Tibial artery (tissue), 4 donors: ENCODE measurements at regions not wholly inside any gene's neighbourhood (a gene's known extent, or its start where the extent isn't known, plus 50 kb on each side); places are given as distances from the start of the nearest gene placed in this dataset.

Experiments used
- DNase-seq, 2 donors: peaks; one replicate each; pipeline ENCODE4 v3.0.0-alpha.2; 2019
- H3K27ac ChIP-seq, 2 donors: fragments of 200-600 bp; sonication (generic) in 1 of 2; 1 replicate in 1 of 2; 2 replicates in 1 of 2; pipeline ENCODE4 v1.5.1; 2018 to 2019; ENCODE audit warnings: mild to moderate bottlenecking in 1 of 2
- H3K27me3 ChIP-seq, 2 donors: fragments of 200-600 bp; sonication (generic) in 1 of 2; one replicate each; pipeline versions ENCODE4 v1.5.1 to v1.6.0; 2016 to 2019
- H3K36me3 ChIP-seq, 3 donors: fragments of 200-600 bp; sonication (generic) in 2 of 3; one replicate each; pipeline ENCODE4 v1.5.1; 2016 to 2019; ENCODE audit warnings: mild to moderate bottlenecking in 2 of 3
- H3K4me1 ChIP-seq, 4 donors: fragments of 200-600 bp; sonication (generic) in 2 of 4; 1 replicate in 3 of 4; 2 replicates in 1 of 4; pipeline ENCODE4 v1.5.1; 2016 to 2019
- H3K4me3 ChIP-seq, 2 donors: fragments of 200-600 bp; sonication (generic) in 1 of 2; 1 replicate in 1 of 2; 2 replicates in 1 of 2; pipeline ENCODE4 v1.5.1; 2018 to 2019; ENCODE audit warnings: mild to moderate bottlenecking in 2 of 2
- H3K9me3 ChIP-seq, 3 donors: fragments of 200-600 bp; sonication (generic) in 1 of 3; one replicate each; pipeline ENCODE4 v1.5.1; 2016 to 2019
- CTCF ChIP-seq, 2 experiments: fragments of 200-600 bp in 1 of 2; fragments of 450-650 bp in 1 of 2; IDR thresholded peaks; one replicate each; pipeline ENCODE4 v1.5.1; 2017 to 2019; ENCODE audit warnings: antibody characterized with exemption in 2 of 2, mild to moderate bottlenecking in 1 of 2, moderate library complexity in 1 of 2
- intact Hi-C: fragments of 100-400 bp; cut with DNase I; formaldehyde crosslinking; loops from one replicate; pipeline ENCODE4 v1.15.0; 2023; ENCODE audit warnings: low total_unique reads

DNA sequence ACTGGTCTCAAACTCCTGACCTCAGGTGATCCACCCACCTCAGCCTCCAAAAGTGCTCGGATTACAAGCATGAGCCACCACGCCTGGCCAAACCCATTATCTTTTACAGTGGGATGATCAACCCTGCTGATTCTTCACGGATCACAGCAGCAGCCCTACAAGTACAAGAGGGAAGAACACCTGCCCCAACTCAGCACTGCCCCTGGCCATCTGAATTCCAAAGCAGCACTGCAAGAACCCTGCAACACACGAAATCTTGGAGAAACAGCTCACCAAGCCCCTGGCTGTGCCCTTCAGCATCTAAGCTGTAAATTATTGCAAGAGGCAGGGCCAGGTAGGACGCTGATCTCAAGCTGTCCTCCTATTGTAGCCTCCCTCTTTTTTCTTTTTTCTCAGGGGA, 54.5 kb upstream of the MC3R start:
- H3K4me1 ChIP-seq: no peaks in the 10 kb centered on the region
- H3K9me3 ChIP-seq: no peaks in the 10 kb centered on the region
- H3K27me3 ChIP-seq: no peaks in the 10 kb centered on the region
- TF ChIP-seq CTCF (IDR thresholded peaks at IDR 0.05): no peak
- intact Hi-C loops: no loop called here
- H3K27ac ChIP-seq: no peak overlapping the region
- no peak for DNase-seq
- no peaks in the 10 kb centered on the region for H3K36me3 ChIP-seq
- H3K4me3 ChIP-seq: no peak overlapping the region

GRCh38 chr20:56195946-56196345, 52.6 kb upstream of the MC3R start:
- no peak for TF ChIP-seq CTCF (IDR thresholded peaks at IDR 0.05)
- intact Hi-C loops: no loop called here
- peaks cover 0 to 8% (median 7%) of the 10 kb centered on the region in 3 donors for H3K9me3 ChIP-seq
- no peaks in the 10 kb centered on the region for H3K4me1 ChIP-seq
- no peaks in the 10 kb centered on the region for H3K36me3 ChIP-seq
- no peaks in the 10 kb centered on the region for H3K27me3 ChIP-seq
- H3K27ac ChIP-seq: no peak overlapping the region
- H3K4me3 ChIP-seq: no peak overlapping the region
- no peak for DNase-seq
